Activated CD8-positive, alpha-beta T cell treated with anti-CD3 and anti-CD28 coated beads, Interleukin-2, amount 10 ng/mL, durations not matched to agents 7 days and 5 days (primary cell): ENCODE measurements at regions not wholly inside any gene's neighbourhood (a gene's known extent, or its start where the extent isn't known, plus 50 kb on each side); places are given as distances from the start of the nearest gene placed in this dataset.

ENCODE experiments used
- ATAC-seq: fragments of 150-1000 bp; cut with Tn5 transposase; one replicate; pipeline ENCODE4 v1.10.0; 2021; ENCODE audit warnings: moderate library complexity
- CTCF ChIA-PET: fragments of 350-600 bp; sonication (Branson Sonifier 250); formaldehyde crosslinking; loops from one replicate; lab custom pipeline; 2021; ENCODE audit warnings: antibody characterized with exemption; lab: Charles Lee
- POLR2A ChIA-PET: fragments of 350-600 bp; sonication (Branson Sonifier 250); formaldehyde crosslinking; loops from one replicate; lab custom pipeline; 2021; ENCODE audit warnings: antibody characterized with exemption; lab: Charles Lee
- DNase-seq: peaks from one replicate; pipeline ENCODE4 v3.0.0-alpha.2; 2020
- H3K27ac Mint-ChIP-seq: one replicate; pipeline ENCODE4 v1.8.0; 2021; ENCODE audit warnings: mild to moderate bottlenecking, mixed read lengths
- H3K27me3 Mint-ChIP-seq: one replicate; pipeline ENCODE4 v1.8.0; 2021; ENCODE audit warnings: low read depth, mixed read lengths
- H3K36me3 Mint-ChIP-seq: one replicate; pipeline ENCODE4 v1.8.0; 2021; ENCODE audit warnings: low read depth, mixed read lengths
- H3K4me1 Mint-ChIP-seq: one replicate; pipeline ENCODE4 v1.8.0; 2021; ENCODE audit warnings: low read depth, mixed read lengths
- H3K4me3 Mint-ChIP-seq: one replicate; pipeline ENCODE4 v1.8.0; 2021; ENCODE audit warnings: mild to moderate bottlenecking, mixed read lengths
- H3K9me3 Mint-ChIP-seq: one replicate; pipeline ENCODE4 v1.8.0; 2022; ENCODE audit warnings: mixed read lengths; ENCODE audit not compliant: insufficient read depth

- Mint-ChIP-seq H3K36me3 (no peaks in the 10 kb centered on the region), H3K4me3 (no peak overlapping the region), H3K27me3 (peaks cover 14% of the 10 kb centered on the region), H3K4me1 (no peaks in the 10 kb centered on the region), H3K27ac (no peak overlapping the region), H3K9me3 (no peaks in the 10 kb centered on the region)
- DNase-seq (no peak), ATAC-seq (no peak)
- CTCF ChIA-PET, result no interaction called here
- POLR2A ChIA-PET, result no interaction called here
These were observed 62.5 kb upstream of the RMDN2 start for GRCh38 chr2:37862620-37863019.

GRCh38 chr2:37864217-37864616, 60.9 kb upstream of the RMDN2 start:
- ChIA-PET POLR2A (no interaction called here), CTCF (no interaction called here)
- Mint-ChIP-seq H3K4me3 (no peak overlapping the region), H3K4me1 (no peaks in the 10 kb centered on the region), H3K9me3 (no peaks in the 10 kb centered on the region), H3K36me3 (no peaks in the 10 kb centered on the region), H3K27ac (no peak overlapping the region), H3K27me3 (peaks cover 14% of the 10 kb centered on the region)
- no peak for ATAC-seq
- no peak for DNase-seq

- H3K4me1 Mint-ChIP-seq, result no peaks in the 10 kb centered on the region
- DNase-seq (no peak), ATAC-seq (no peak)
- no peak overlapping the region for H3K4me3 Mint-ChIP-seq
- peaks cover 11% of the 10 kb centered on the region for H3K27me3 Mint-ChIP-seq
- no peaks in the 10 kb centered on the region for H3K9me3 Mint-ChIP-seq
- no peaks in the 10 kb centered on the region for H3K36me3 Mint-ChIP-seq
- POLR2A ChIA-PET, result no interaction called here
- CTCF ChIA-PET, result interaction anchor here (1.2 kb wide), 1 partner anchor 12 kb away, joined by 7 read pairs; no protein-coding TSS in a partner anchor
- H3K27ac Mint-ChIP-seq, result no peak overlapping the region
These were observed 59.4 kb upstream of the RMDN2 start for GRCh38 chr2:37865640-37866039.

GRCh38 chr2:37866171-37866934, 58.7 kb upstream of the RMDN2 start:
- peaks cover 9% of the 10 kb centered on the region for H3K27me3 Mint-ChIP-seq

GRCh38 chr2:37867166-37867565, 57.9 kb upstream of the RMDN2 start:
- Mint-ChIP-seq H3K4me3 (no peak overlapping the region), H3K4me1 (peaks cover 12% of the 10 kb centered on the region), H3K36me3 (no peaks in the 10 kb centered on the region), H3K27me3 (peaks cover 3% of the 10 kb centered on the region), H3K27ac (no peak overlapping the region), H3K9me3 (no peaks in the 10 kb centered on the region)
- ChIA-PET POLR2A (no interaction called here), CTCF (interaction anchor here (3.3 kb wide), 1 partner anchor 10 kb away, joined by 17 read pairs; no protein-coding TSS in a partner anchor)
- DNase-seq (no peak), ATAC-seq (no peak)

More at GRCh38 chr2:37866171-37866934, 58.7 kb upstream of the RMDN2 start:
- ATAC-seq (no peak), DNase-seq (no peak)
- ChIA-PET POLR2A (no interaction called here), CTCF (interaction anchor here (0.8 kb wide), 1 partner anchor 11 kb away, joined by 3 read pairs; no protein-coding TSS in a partner anchor)
- Mint-ChIP-seq H3K27ac (no peak overlapping the region), H3K4me1 (peaks cover 4% of the 10 kb centered on the region), H3K9me3 (no peaks in the 10 kb centered on the region), H3K4me3 (no peak overlapping the region), H3K36me3 (no peaks in the 10 kb centered on the region)

- Mint-ChIP-seq H3K4me1 (peaks cover 21% of the 10 kb centered on the region), H3K9me3 (no peaks in the 10 kb centered on the region), H3K27ac (no peak overlapping the region), H3K36me3 (no peaks in the 10 kb centered on the region), H3K27me3 (peaks cover 2% of the 10 kb centered on the region), H3K4me3 (no peak overlapping the region)
- DNase-seq (no peak), ATAC-seq (no peak)
- POLR2A ChIA-PET, result no interaction called here
- CTCF ChIA-PET, result interaction anchor here (3.3 kb wide), 1 partner anchor 9 kb away, joined by 17 read pairs; no protein-coding TSS in a partner anchor
These were observed 56.2 kb upstream of the RMDN2 start for GRCh38 chr2:37868866-37869265.

GRCh38 chr2:37869304-37869703, 55.8 kb upstream of the RMDN2 start:
- Mint-ChIP-seq H3K36me3 (no peaks in the 10 kb centered on the region), H3K4me3 (no peak overlapping the region), H3K27me3 (no peaks in the 10 kb centered on the region), H3K4me1 (peaks cover 21% of the 10 kb centered on the region), H3K9me3 (no peaks in the 10 kb centered on the region), H3K27ac (no peak overlapping the region)
- ChIA-PET POLR2A (no interaction called here), CTCF (interaction anchor here (1.0 to 3.3 kb wide), 3 partner anchors 8 to 473 kb away, joined by 3 to 17 read pairs (median 3); no protein-coding TSS in a partner anchor)
- ATAC-seq, result no peak
- DNase-seq, result no peak

- no peaks in the 10 kb centered on the region for H3K9me3 Mint-ChIP-seq
- CTCF ChIA-PET, result interaction anchor here (1.0 to 3.3 kb wide), 4 partner anchors 8 to 473 kb away, joined by 3 to 17 read pairs (median 4); no protein-coding TSS in a partner anchor
- H3K4me3 Mint-ChIP-seq, result no peak overlapping the region
- no peak for ATAC-seq
- H3K4me1 Mint-ChIP-seq, result peaks cover 21% of the 10 kb centered on the region
- H3K36me3 Mint-ChIP-seq, result no peaks in the 10 kb centered on the region
- DNase-seq, result no peak
- POLR2A ChIA-PET, result no interaction called here
- no peak overlapping the region for H3K27ac Mint-ChIP-seq
- H3K27me3 Mint-ChIP-seq, result no peaks in the 10 kb centered on the region
These were observed 55.3 kb upstream of the RMDN2 start for GRCh38 chr2:37869771-37870170.

- DNase-seq, result no peak
- H3K27me3 Mint-ChIP-seq, result peaks cover 3% of the 10 kb centered on the region
- ATAC-seq, result no peak
- peaks cover 21% of the 10 kb centered on the region for H3K4me1 Mint-ChIP-seq
- CTCF ChIA-PET, result interaction anchor here (1.2 to 7.8 kb wide), 3 partner anchors 9 to 474 kb away, joined by 4 to 135 read pairs (median 6); no protein-coding TSS in a partner anchor
- H3K27ac Mint-ChIP-seq, result no peak overlapping the region
- H3K9me3 Mint-ChIP-seq, result no peaks in the 10 kb centered on the region
- H3K4me3 Mint-ChIP-seq, result no peak overlapping the region
- H3K36me3 Mint-ChIP-seq, result no peaks in the 10 kb centered on the region
- POLR2A ChIA-PET, result no interaction called here
These were observed 54.3 kb upstream of the RMDN2 start for GRCh38 chr2:37870829-37871228.

GRCh38 chr2:37871456-37872191, 53.5 kb upstream of the RMDN2 start:
- H3K27ac Mint-ChIP-seq, result peak overlapping the region; percentile 39
- H3K36me3 Mint-ChIP-seq, result no peaks in the 10 kb centered on the region
- no peak for DNase-seq
- ChIA-PET CTCF (interaction anchor here (1.2 to 7.8 kb wide), 3 partner anchors 9 to 475 kb away, joined by 4 to 135 read pairs (median 6); no protein-coding TSS in a partner anchor), POLR2A (no interaction called here)
- no peaks in the 10 kb centered on the region for H3K9me3 Mint-ChIP-seq
- ATAC-seq, result peak; percentile 36
- peaks cover 3% of the 10 kb centered on the region for H3K27me3 Mint-ChIP-seq
- peaks cover 21% of the 10 kb centered on the region for H3K4me1 Mint-ChIP-seq
- H3K4me3 Mint-ChIP-seq, result no peak overlapping the region

- DNase-seq, result no peak
- H3K27me3 Mint-ChIP-seq, result peaks cover 3% of the 10 kb centered on the region
- H3K36me3 Mint-ChIP-seq, result no peaks in the 10 kb centered on the region
- ChIA-PET POLR2A (no interaction called here), CTCF (interaction anchor here (1.2 to 7.8 kb wide), 3 partner anchors 40 to 476 kb away, joined by 4 to 135 read pairs (median 8); no protein-coding TSS in a partner anchor)
- H3K27ac Mint-ChIP-seq, result peak overlapping the region; percentile 13
- H3K9me3 Mint-ChIP-seq, result no peaks in the 10 kb centered on the region
- ATAC-seq, result no peak
- H3K4me3 Mint-ChIP-seq, result no peak overlapping the region
- peaks cover 21% of the 10 kb centered on the region for H3K4me1 Mint-ChIP-seq
These were observed 52.8 kb upstream of the RMDN2 start for GRCh38 chr2:37872192-37872750.
